GM12874 (cell line): ENCODE measurements at regions not wholly inside any gene's neighbourhood (a gene's known extent, or its start where the extent isn't known, plus 50 kb on each side); places are given as distances from the start of the nearest gene placed in this dataset.

Experiments used
- CTCF ChIP-seq: IDR thresholded peaks from 2 replicates; pipeline ENCODE4 v1.5.1; 2011; ENCODE audit warnings: low read depth, mild to moderate bottlenecking, control low read depth, low read length, moderate library complexity; ENCODE audit not compliant: insufficient read depth

GRCh38 chr9:92188969-92189781, 74.0 kb upstream of the SPTLC1 start:
- no peak for TF ChIP-seq CTCF

GRCh38 chr9:92187989-92188714, 72.9 kb upstream of the SPTLC1 start:
- TF ChIP-seq CTCF, result no peak

- no peak for TF ChIP-seq CTCF
These were observed 72.2 kb upstream of the SPTLC1 start for GRCh38 chr9:92187390-92187789.

- TF ChIP-seq CTCF, result no peak
These were observed 71.4 kb upstream of the SPTLC1 start for GRCh38 chr9:92186631-92187030.

GRCh38 chr9:92185681-92186080, 70.5 kb upstream of the SPTLC1 start:
- no peak for TF ChIP-seq CTCF

GRCh38 chr9:92185096-92185495, 69.9 kb upstream of the SPTLC1 start:
- TF ChIP-seq CTCF, result no peak

- TF ChIP-seq CTCF, result no peak
These were observed 68.9 kb upstream of the SPTLC1 start for GRCh38 chr9:92184041-92184564.
